HG03139 (cell line): ENCODE measurements at regions not wholly inside any gene's neighbourhood (a gene's known extent, or its start where the extent isn't known, plus 50 kb on each side); places are given as distances from the start of the nearest gene placed in this dataset.
A peak's percentile ranks its signal among the peaks of the same experiment; 100 is the strongest.

Source experiments
- ATAC-seq: cut with Tn5 transposase; IDR thresholded peaks from one replicate; pipeline ENCODE4 v1.9.1; 2021; ENCODE audit not compliant: unreplicated experiment

DNA sequence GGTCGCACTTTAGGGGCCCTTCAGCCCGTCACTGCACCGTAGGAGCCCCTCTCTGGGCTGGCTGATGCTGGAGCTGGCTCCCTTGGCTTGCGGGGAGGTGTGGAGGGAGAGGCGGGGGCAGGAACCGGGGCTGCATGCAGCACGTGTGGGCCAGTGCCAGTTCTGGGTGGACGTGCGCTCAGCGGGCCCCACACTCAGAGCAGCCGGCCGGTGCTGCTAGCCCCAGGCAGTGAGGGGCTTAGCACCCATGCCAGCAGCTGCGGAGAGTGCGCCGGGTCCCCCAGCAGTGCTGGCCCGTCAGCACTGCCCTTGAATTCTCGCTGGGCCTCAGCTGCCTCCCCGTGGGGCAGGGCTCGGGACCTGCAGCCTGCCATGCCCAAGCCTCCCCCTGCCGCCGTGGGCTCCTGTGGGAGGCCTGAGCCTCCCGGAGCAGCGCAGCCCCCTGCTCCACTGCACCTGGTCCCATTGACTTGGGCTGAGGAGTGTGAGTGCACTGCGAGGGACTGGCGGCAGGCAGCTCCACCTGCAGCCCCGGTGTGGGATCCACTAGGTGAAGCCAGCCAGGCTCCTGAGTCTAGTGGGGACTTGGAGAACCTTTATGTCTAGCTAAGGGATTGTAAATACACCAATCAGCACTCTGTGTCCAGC, 108.8 kb upstream of the RASGEF1B start:
- no peak for ATAC-seq

- ATAC-seq: no peak
Measured at GRCh38 chr4:81577392-81577791, 105.7 kb upstream of the RASGEF1B start.

DNA sequence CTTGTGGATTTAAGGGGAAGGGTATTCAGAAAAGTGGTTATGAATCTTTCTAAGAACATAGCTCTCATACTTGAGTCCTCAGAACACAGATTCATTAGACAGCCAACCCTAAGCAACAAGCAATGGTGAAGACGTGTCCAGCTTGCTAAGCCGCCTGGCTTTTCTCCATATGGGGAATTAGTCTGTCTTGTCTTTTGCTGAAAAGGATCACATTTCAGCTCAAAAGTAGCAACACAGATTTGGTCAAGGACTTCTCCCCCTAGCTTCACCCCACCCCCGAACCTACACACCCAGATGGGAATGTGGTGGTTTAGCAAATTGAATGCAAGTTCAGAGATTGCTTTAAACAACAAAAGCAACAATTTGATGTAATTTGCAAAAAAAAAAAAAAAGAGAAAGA, 103.3 kb upstream of the RASGEF1B start:
- no peak for ATAC-seq

- no peak for ATAC-seq
Measured at GRCh38 chr4:81573840-81574239, 102.1 kb upstream of the RASGEF1B start.

GRCh38 chr4:81572402-81572801, 100.7 kb upstream of the RASGEF1B start:
- ATAC-seq: no peak

GRCh38 chr4:81571105-81571504, 99.4 kb upstream of the RASGEF1B start:
- no peak for ATAC-seq

DNA sequence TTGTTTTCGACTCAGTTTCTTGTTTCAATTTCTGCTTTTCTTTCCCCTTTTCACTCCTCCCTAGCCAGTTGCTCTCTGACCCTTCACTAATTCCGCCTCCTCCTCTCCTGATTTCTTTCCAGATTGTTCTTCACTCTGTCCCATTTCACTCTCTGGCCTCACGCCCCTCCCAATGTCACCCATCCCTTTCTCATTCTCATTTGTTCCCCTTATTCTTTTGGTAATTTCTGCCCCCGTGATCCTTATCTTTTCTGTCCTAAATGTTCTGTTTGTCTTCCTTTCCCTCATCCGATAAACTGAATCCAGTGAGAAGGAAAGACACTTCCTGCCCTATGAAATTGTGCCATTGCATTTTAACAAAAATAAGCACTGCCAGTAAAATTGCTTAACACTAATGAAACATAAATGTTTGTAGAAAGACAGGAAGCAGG, 94.5 kb upstream of the RASGEF1B start:
- no peak for ATAC-seq

DNA sequence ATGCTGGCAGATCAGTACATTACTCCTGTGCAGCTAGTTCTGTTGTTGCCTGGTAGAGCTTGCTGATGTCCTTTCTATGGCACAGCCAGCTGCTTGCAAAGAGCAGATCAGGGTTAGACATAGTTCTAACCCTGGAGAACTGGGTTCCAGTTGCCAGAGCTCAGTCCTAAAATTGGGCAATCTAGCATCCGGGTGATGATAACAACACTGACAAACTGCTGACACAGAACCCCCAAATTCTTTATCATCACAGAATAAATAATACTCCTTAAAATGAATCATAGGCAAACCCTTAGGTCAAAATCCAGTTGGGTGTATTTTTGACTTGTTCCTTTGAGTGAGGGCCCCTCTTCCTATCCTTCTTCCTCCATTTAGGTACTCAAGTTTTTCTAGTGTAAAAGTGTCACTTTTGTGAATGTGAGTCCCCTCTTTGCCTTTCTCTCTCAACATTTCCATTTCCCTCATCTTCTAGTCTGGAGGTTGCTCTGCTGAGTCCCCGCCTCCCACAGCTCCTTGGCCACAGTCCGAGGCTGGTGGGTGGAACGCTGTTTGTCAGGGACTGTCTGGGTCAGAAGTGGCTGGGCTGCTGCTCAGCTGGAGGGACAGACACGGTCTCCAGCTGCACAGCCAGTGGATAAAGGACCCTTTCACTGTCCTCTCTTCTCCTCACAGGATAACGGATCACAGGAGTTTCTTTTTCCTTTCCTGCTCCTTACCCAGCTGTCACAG, 93.6 kb upstream of the RASGEF1B start:
- ATAC-seq: no peak

DNA sequence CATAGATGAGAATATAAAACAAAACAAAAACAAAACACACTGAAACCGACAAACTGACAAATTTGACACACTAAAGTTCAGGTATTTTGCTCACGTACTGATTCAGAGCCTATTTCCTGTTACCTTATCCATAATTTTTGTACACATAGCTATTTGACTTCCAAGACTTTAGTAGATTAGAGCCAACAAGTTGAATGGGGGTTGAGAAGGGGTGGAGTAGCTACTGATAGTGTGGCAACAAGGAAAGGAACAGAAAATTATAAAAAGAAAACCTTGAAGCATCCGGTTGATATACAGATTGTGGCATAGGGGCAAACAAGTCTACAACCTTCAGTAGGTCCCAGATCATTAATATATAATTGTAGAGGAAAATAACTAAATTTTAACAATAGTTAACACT, 92.3 kb upstream of the RASGEF1B start:
- no peak for ATAC-seq

DNA sequence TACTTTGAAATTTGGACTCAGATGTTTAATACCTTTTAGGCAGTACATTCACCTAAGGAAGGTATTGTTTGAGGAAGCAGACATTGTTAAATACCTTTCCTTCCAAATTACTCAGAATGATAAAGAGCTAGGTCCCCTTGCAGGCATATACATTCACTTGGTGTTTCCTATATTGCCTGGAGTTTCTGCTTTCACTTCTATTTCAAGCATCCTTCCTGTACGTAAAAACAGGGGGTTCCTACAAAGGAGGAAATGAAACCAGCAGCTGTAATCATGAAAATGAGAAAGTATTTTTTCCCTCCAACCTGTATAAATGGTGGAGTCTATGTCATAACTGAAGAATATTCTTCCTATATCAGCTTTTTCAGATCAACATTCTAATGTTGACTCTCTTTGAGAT, 90.4 kb upstream of the RASGEF1B start:
- ATAC-seq: peak; percentile 96

- no peak for ATAC-seq
Measured at GRCh38 chr4:81557306-81557705, 85.6 kb upstream of the RASGEF1B start.

DNA sequence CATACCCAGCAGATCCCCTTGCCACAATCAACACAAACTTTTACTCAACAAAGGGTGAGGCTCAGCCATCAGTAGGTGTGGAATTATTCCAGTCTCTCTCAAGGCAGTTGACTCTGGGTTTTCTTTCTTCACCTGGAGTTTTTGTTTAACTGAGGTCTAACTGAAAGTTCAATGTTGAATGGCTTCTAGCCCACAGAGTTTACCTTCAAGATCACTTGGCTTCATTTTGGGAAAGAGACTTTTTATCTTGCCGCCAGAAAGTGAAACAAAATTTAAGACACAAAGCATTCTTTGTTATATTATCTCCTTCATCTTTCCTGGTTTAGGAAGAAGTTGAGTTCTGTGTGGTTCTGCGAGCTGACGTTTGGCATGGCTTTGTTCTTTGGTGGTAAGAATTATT, 83.8 kb upstream of the RASGEF1B start:
- no peak for ATAC-seq

GRCh38 chr4:81552086-81552485, 80.4 kb upstream of the RASGEF1B start:
- ATAC-seq: no peak

- no peak for ATAC-seq
Measured at GRCh38 chr4:81550388-81550859, 78.7 kb upstream of the RASGEF1B start.

DNA sequence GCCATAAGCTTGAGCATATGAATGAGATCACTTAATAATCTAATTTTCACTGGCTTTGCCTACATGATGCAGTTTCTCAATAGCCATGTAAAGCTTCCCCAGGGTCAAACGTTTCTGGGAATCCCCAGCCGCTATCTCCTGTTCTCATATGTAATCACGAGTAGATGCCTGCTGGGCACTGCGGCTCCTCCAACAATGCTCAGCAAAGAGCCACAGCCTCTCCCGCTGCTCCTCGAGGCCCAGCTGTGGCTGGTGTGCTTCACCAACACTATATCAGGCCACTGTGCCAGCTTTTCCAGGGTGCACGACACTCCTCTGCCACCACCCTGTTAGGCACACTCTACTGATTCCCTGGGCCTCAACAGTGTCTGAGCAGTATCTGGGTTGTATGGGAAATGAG, 78.3 kb upstream of the RASGEF1B start:
- no peak for ATAC-seq

GRCh38 chr4:81546777-81547176, 75.1 kb upstream of the RASGEF1B start:
- no peak for ATAC-seq

- ATAC-seq: no peak
Measured at GRCh38 chr4:81541161-81541945, 69.6 kb upstream of the RASGEF1B start.

- no peak for ATAC-seq
Measured at GRCh38 chr4:81538716-81539427, 67.2 kb upstream of the RASGEF1B start.

GRCh38 chr4:81531410-81531809, 59.7 kb upstream of the RASGEF1B start:
- ATAC-seq: no peak

DNA sequence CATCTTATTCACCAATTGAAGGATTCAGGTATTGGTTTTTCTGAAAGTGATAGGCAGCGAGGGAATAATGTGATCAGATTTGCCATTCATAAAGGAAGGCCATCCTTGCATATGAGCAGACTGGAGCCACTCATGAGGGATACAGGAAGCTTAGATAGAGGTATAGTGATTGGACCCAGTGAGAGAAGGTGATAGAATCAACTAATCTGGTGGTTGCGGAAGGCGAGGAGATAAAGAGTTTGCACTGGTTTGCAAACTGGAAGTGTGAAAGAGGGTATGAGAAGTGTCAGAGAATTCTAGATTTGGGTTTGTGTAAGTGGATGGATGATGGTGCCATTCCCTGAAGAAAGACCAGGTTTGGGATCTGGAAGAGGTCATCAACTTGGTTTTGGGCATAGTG, 57.3 kb upstream of the RASGEF1B start:
- ATAC-seq: no peak

DNA sequence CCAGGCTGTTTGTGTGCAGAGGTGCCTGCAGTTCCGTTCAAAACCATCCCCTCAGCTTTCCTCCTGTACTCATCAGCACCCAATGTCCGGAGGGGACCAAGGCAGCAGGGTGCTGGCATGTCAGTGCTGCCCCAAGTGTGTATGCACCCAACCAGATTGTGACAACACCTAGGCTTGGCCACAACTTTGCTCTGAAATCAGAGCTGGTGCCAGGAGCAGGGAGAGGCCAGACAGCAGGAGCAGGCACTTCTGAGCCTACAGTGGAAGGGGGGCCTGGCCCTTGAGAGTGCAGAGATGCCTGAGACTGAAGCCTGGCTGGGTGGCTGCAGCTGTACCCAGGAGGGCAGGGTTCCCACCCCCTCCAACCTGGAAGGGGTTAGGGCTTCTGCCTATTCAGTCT, 56.5 kb upstream of the RASGEF1B start:
- ATAC-seq: no peak
